GM23338 (cell line): ENCODE measurements at regions not wholly inside any gene's neighbourhood (a gene's known extent, or its start where the extent isn't known, plus 50 kb on each side); places are given as distances from the start of the nearest gene placed in this dataset.

ENCODE experiments used
- ATAC-seq: fragments of 200-7000 bp; cut with Tn5 transposase; 3 replicates; pipeline ENCODE4 v1.9.1; 2020
- DNase-seq: peaks from one replicate; pipeline ENCODE4 v3.0.0-alpha.2; 2015; ENCODE audit warnings: low spot score
- H2AFZ ChIP-seq: fragments of 200-600 bp; sonication (generic); 2 replicates; pipeline ENCODE4 v1.8.0; 2016; ENCODE audit warnings: antibody characterized with exemption, mild to moderate bottlenecking, moderate library complexity
- H3F3A ChIP-seq: fragments of 200-600 bp; sonication (generic); replicated peaks from 2 replicates; pipeline ENCODE4 v1.8.0; 2017; ENCODE audit warnings: antibody characterized with exemption, mixed run types, low read depth
- H3K27ac ChIP-seq: fragments of 200-600 bp; sonication (generic); 2 replicates; pipeline ENCODE4 v1.6.1; 2016; ENCODE audit warnings: low read depth
- H3K27me3 ChIP-seq: fragments of 200-600 bp; sonication (generic); 2 replicates; pipeline ENCODE4 v1.8.0; 2016; ENCODE audit warnings: mild to moderate bottlenecking, mixed run types, moderate library complexity; ENCODE audit not compliant: insufficient read depth
- H3K36me3 ChIP-seq: fragments of 200-600 bp; sonication (generic); 2 replicates; pipeline ENCODE4 v1.8.0; 2016; ENCODE audit warnings: mild to moderate bottlenecking; ENCODE audit not compliant: insufficient read depth
- H3K4me1 ChIP-seq: fragments of 200-600 bp; sonication (generic); 2 replicates; pipeline ENCODE4 v1.8.0; 2016; ENCODE audit warnings: mild to moderate bottlenecking, moderate library complexity; ENCODE audit not compliant: insufficient read depth
- H3K4me2 ChIP-seq: fragments of 200-600 bp; sonication (generic); 2 replicates; pipeline ENCODE4 v1.7.1; 2017; ENCODE audit warnings: mixed run types
- H3K4me3 ChIP-seq: fragments of 200-600 bp; sonication (generic); 2 replicates; pipeline ENCODE4 v1.6.1; 2016; ENCODE audit warnings: mixed run types
- H3K79me2 ChIP-seq: fragments of 200-600 bp; sonication (generic); replicated peaks from 2 replicates; pipeline ENCODE4 v1.8.0; 2017; ENCODE audit warnings: mild to moderate bottlenecking; ENCODE audit not compliant: insufficient read depth
- H3K9me2 ChIP-seq: fragments of 200-600 bp; sonication (generic); 2 replicates; pipeline ENCODE4 v1.8.0; 2017; ENCODE audit not compliant: insufficient read depth
- H4K20me1 ChIP-seq: fragments of 200-600 bp; sonication (generic); replicated peaks from 2 replicates; pipeline ENCODE4 v1.8.0; 2017; ENCODE audit warnings: mild to moderate bottlenecking; ENCODE audit not compliant: insufficient read depth
- H3K27ac Mint-ChIP-seq: 2 replicates; pipeline ENCODE4 v1.8.0; 2020; ENCODE audit warnings: inconsistent platforms, mild to moderate bottlenecking, moderate library complexity, mixed read lengths
- H3K27me3 Mint-ChIP-seq: 3 replicates; pipeline ENCODE4 v1.8.0; 2022; ENCODE audit warnings: low read depth, mild to moderate bottlenecking, moderate library complexity, mixed read lengths, inconsistent platforms; ENCODE audit not compliant: insufficient read depth, poor library complexity
- H3K36me3 Mint-ChIP-seq: 3 replicates; pipeline ENCODE4 v1.8.0; 2021; ENCODE audit warnings: low read depth, mild to moderate bottlenecking, inconsistent platforms, moderate library complexity, mixed read lengths
- H3K4me1 Mint-ChIP-seq: 3 replicates; pipeline ENCODE4 v1.8.0; 2020; ENCODE audit warnings: mild to moderate bottlenecking, inconsistent platforms, mixed read lengths
- H3K4me3 Mint-ChIP-seq: 3 replicates; pipeline ENCODE4 v1.8.0; 2021; ENCODE audit warnings: moderate library complexity, mild to moderate bottlenecking, inconsistent platforms, mixed read lengths
- H3K9me3 Mint-ChIP-seq: 3 replicates; pipeline ENCODE4 v1.8.0; 2020; ENCODE audit warnings: moderate library complexity, mild to moderate bottlenecking, inconsistent platforms, mixed read lengths
- CREB1 ChIP-seq: fragments of 250-450 bp; sonication (Bioruptor Pico); IDR thresholded peaks from 2 replicates; pipeline ENCODE4 v1.5.0; 2020; ENCODE audit warnings: low read depth, mild to moderate bottlenecking, moderate library complexity
- CTCF ChIP-seq, 2 experiments: fragments of 200-600 bp in 1 of 2; sonication (generic) in 1 of 2; conservative IDR thresholded peaks; 2 replicates each; pipeline versions ENCODE4 v1.5.1 to v1.6.1; 2016 to 2017; ENCODE audit warnings: antibody characterized with exemption in 2 of 2, low read depth in 2 of 2, mild to moderate bottlenecking in 2 of 2, moderate library complexity in 1 of 2
- ETS1 ChIP-seq: IDR thresholded peaks from 2 replicates; pipeline ENCODE4 v1.6.1; 2016; ENCODE audit warnings: antibody characterized with exemption
- REST ChIP-seq: IDR thresholded peaks from one replicate; pipeline ENCODE4 v1.6.1; 2018; ENCODE audit warnings: antibody characterized with exemption; ENCODE audit not compliant: unreplicated experiment
- ZNF114 ChIP-seq: fragments of 250-450 bp; sonication (Bioruptor Pico); IDR thresholded peaks from 2 replicates; pipeline ENCODE4 v1.5.0; 2020; ENCODE audit warnings: mild to moderate bottlenecking, moderate library complexity
- ZNF331 ChIP-seq: fragments of 250-450 bp; sonication (Bioruptor Pico); IDR thresholded peaks from 2 replicates; pipeline ENCODE4 v1.5.0; 2020; ENCODE audit warnings: low read depth, mild to moderate bottlenecking, moderate library complexity
- ZNF462 ChIP-seq: fragments of 250-450 bp; sonication (Bioruptor Pico); IDR thresholded peaks from 2 replicates; pipeline ENCODE4 v1.5.0; 2020; ENCODE audit warnings: mild to moderate bottlenecking, moderate library complexity

GRCh38 chr13:44732503-44733098 lies 156.5 kb upstream of the TSC22D1 start (continued):
- no peak for TF ChIP-seq ZNF462 (CRISPR knock-in tag)
- TF ChIP-seq ZNF114 (CRISPR knock-in tag): no peak
- no peak for TF ChIP-seq ETS1

- H3K4me1 Mint-ChIP-seq: peaks cover 8% of the 10 kb centered on the region; the same call in 2 of the 3 replicates
- ATAC-seq: no peak
- TF ChIP-seq ZNF331 (no peak), CTCF (conservative IDR thresholded peaks at IDR 0.05; ENCODE audit: low read depth in 2 of 2) (no peak), REST (no peak), CREB1 (no peak)
Measured at GRCh38 chr13:44730851-44731250, 154.7 kb upstream of the TSC22D1 start.

More at GRCh38 chr13:44730851-44731250, 154.7 kb upstream of the TSC22D1 start:
- no peak overlapping the region for H2AFZ ChIP-seq
- H3K4me3 Mint-ChIP-seq: no peak overlapping the region
- H3K9me3 Mint-ChIP-seq: no peaks in the 10 kb centered on the region; the same call in 2 of the 3 replicates
- H3K27ac Mint-ChIP-seq: no peak overlapping the region
- no peaks in the 10 kb centered on the region for H3K36me3 ChIP-seq
- DNase-seq: no peak
- no peaks in the 10 kb centered on the region for H3K27me3 ChIP-seq
- no peak overlapping the region for H3K4me3 ChIP-seq
- H3K79me2 ChIP-seq: no peaks in the 10 kb centered on the region
- no peak overlapping the region for H3K4me2 ChIP-seq
- H3K4me1 ChIP-seq: no peaks in the 10 kb centered on the region
- peaks cover 7% of the 10 kb centered on the region for H3K27me3 Mint-ChIP-seq
- H3K36me3 Mint-ChIP-seq: no peaks in the 10 kb centered on the region
- H3F3A ChIP-seq: no peaks in the 10 kb centered on the region
- no peaks in the 10 kb centered on the region for H4K20me1 ChIP-seq
- no peaks in the 10 kb centered on the region for H3K9me2 ChIP-seq
- no peak overlapping the region for H3K27ac ChIP-seq
